ENCODE measurements at regions not wholly inside any gene's neighbourhood (a gene's known extent, or its start where the extent isn't known, plus 50 kb on each side); places are given as distances from the start of the nearest gene placed in this dataset.

- no peak for DNase-seq (ENCODE audit: low read depth, low spot score)
- no peak overlapping the region for H3K4me3 ChIP-seq (ENCODE audit: low read depth, low read length)
- in situ Hi-C loops (cut with HindIII; ENCODE audit: low sequenced_read_pairs): no loop called here
- TF ChIP-seq CTCF (IDR thresholded peaks at IDR 0.05; ENCODE audit: low read depth, low read length): no peak
These were observed 387.3 kb downstream of the RASEF start for GRCh38 chr9:82675605-82676004.

GRCh38 chr9:82677086-82677485 is 385.9 kb downstream of the RASEF start:
- no peak for TF ChIP-seq CTCF (IDR thresholded peaks at IDR 0.05; ENCODE audit: low read depth, low read length)
- H3K4me3 ChIP-seq (ENCODE audit: low read depth, low read length): no peak overlapping the region
- in situ Hi-C loops (cut with HindIII; ENCODE audit: low sequenced_read_pairs): no loop called here
- DNase-seq (ENCODE audit: low read depth, low spot score): no peak

DNA sequence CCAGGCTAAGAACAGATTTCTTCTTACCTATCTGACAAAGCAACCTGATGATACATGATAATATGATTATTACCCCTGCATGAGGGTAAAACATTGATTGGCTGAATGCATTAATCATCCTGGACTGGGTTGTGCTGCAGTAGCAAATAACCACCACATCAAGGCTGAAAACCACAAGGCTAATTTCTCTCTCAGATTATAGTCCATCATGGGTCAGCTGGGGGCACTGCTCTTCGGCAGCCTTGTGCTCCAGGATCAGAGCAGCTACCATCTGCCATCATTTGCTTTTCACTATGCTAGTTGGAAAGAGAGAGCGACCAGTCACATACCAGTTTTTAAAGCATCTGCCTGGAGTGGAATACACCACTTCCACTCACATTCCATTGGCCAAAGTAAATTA is 383.5 kb downstream of the RASEF start:
- DNase-seq (ENCODE audit: low read depth, low spot score): no peak
- no peak for TF ChIP-seq CTCF (IDR thresholded peaks at IDR 0.05; ENCODE audit: low read depth, low read length)
- in situ Hi-C loops (cut with HindIII; ENCODE audit: low sequenced_read_pairs): no loop called here
- no peak overlapping the region for H3K4me3 ChIP-seq (ENCODE audit: low read depth, low read length)

GRCh38 chr9:82680179-82680935 is 382.6 kb downstream of the RASEF start:
- no peak for DNase-seq (ENCODE audit: low read depth, low spot score)
- in situ Hi-C loops (cut with HindIII; ENCODE audit: low sequenced_read_pairs): no loop called here
- TF ChIP-seq CTCF (IDR thresholded peaks at IDR 0.05; ENCODE audit: low read depth, low read length): no peak
- H3K4me3 ChIP-seq (ENCODE audit: low read depth, low read length): no peak overlapping the region

DNA sequence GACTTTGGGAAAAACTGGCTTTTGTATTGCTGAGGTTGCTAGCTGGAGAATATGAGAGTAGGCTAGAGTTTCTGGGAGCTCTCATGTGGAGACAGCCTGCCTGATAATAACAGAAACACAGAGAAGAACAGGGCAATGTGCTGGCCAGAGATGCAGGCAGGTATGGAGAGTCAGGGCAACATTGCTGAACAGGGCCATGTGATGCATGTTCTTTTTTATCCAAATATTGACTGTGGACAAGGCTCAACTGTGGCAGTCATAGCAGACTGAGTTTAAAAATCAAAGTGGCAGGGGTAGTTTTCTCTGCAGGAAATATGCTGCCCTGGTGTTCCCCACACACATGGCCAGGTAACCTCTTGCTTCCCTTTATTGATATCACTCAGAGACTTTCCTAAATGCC is 381.1 kb downstream of the RASEF start:
- DNase-seq (ENCODE audit: low read depth, low spot score): no peak
- no peak overlapping the region for H3K4me3 ChIP-seq (ENCODE audit: low read depth, low read length)
- TF ChIP-seq CTCF (IDR thresholded peaks at IDR 0.05; ENCODE audit: low read depth, low read length): no peak
- in situ Hi-C loops (cut with HindIII; ENCODE audit: low sequenced_read_pairs): no loop called here

GRCh38 chr9:82682431-82682830 is 380.5 kb downstream of the RASEF start:
- in situ Hi-C loops (cut with HindIII; ENCODE audit: low sequenced_read_pairs): no loop called here
- H3K4me3 ChIP-seq (ENCODE audit: low read depth, low read length): no peak overlapping the region
- no peak for TF ChIP-seq CTCF (IDR thresholded peaks at IDR 0.05; ENCODE audit: low read depth, low read length)
- no peak for DNase-seq (ENCODE audit: low read depth, low spot score)

Measured in astrocyte of the spinal cord (primary cell).